T-cell (primary cell): ENCODE measurements at regions not wholly inside any gene's neighbourhood (a gene's known extent, or its start where the extent isn't known, plus 50 kb on each side); places are given as distances from the start of the nearest gene placed in this dataset.

ENCODE experiments used
- ATAC-seq, 4 experiments: fragments of 200-7000 bp in 3 of 4; fragments of 150-1000 bp in 1 of 4; cut with Tn5 transposase; replicated peaks in 1 of 4; 1 replicate in 3 of 4; 2 replicates in 1 of 4; pipeline ENCODE4 v1.10.0; 2021; ENCODE audit warnings: moderate library complexity in 3 of 4, mild to moderate bottlenecking in 2 of 4, moderate number of reproducible peaks in 1 of 4
- CTCF ChIA-PET, 2 donors: fragments of 300-600 bp; sonication (Branson Sonifier 250); formaldehyde crosslinking; loops; one replicate each; lab custom pipeline; 2022; ENCODE audit warnings: antibody characterized with exemption in 2 of 2; lab: Charles Lee
- POLR2A ChIA-PET, 2 donors: fragments of 300-600 bp; sonication (Branson Sonifier 250); formaldehyde crosslinking; loops; one replicate each; lab custom pipeline; 2022; ENCODE audit warnings: antibody characterized with exemption in 2 of 2; lab: Charles Lee
- DNase-seq, 35 experiments: peaks; one replicate each; pipeline versions ENCODE4 v3.0.0 to v3.0.0-alpha.2; 2013 to 2023
- H3K27ac ChIP-seq: one replicate; pipeline ENCODE4 v1.5.1; 2013; ENCODE audit warnings: low read length
- H3K27me3 ChIP-seq, 2 experiments: replicated peaks in 1 of 2; 1 replicate in 1 of 2; 2 replicates in 1 of 2; pipeline versions ENCODE4 v1.6.1 to v1.7.0; 2013; ENCODE audit warnings: low read length in 1 of 2, mixed read lengths in 1 of 2; ENCODE audit not compliant: control insufficient read depth in 2 of 2, insufficient read depth in 2 of 2; ENCODE audit errors: extremely low read depth in 1 of 2
- H3K36me3 ChIP-seq, 2 donors: 1 replicate in 1 of 2; 2 replicates in 1 of 2; pipeline versions ENCODE4 v1.6.1 to v1.7.0; 2013; ENCODE audit warnings: low read length in 1 of 2; ENCODE audit not compliant: control insufficient read depth in 2 of 2, insufficient read depth in 1 of 2; ENCODE audit errors: extremely low read depth in 1 of 2
- H3K4me1 ChIP-seq, 2 experiments: 1 replicate in 1 of 2; 2 replicates in 1 of 2; pipeline versions ENCODE4 v1.6.1 to v1.7.0; 2013; ENCODE audit warnings: low read length in 2 of 2, mixed read lengths in 1 of 2; ENCODE audit not compliant: insufficient read depth in 2 of 2, control insufficient read depth in 1 of 2; ENCODE audit errors: extremely low read depth in 1 of 2
- H3K4me3 ChIP-seq, 2 donors: 1 replicate in 1 of 2; 2 replicates in 1 of 2; pipeline versions ENCODE4 v1.5.1 to v1.7.0; 2013; ENCODE audit warnings: mild to moderate bottlenecking in 2 of 2, low read length in 1 of 2, moderate library complexity in 1 of 2; ENCODE audit not compliant: control insufficient read depth in 1 of 2; ENCODE audit errors: extremely low read depth in 1 of 2
- H3K9me3 ChIP-seq: 2 replicates; pipeline ENCODE4 v1.7.0; 2013
- H3K27ac Mint-ChIP-seq, 2 donors: one replicate each; pipeline ENCODE4 v1.8.0; 2020 to 2021; ENCODE audit warnings: mild to moderate bottlenecking in 2 of 2, mixed read lengths in 2 of 2
- H3K27me3 Mint-ChIP-seq, 2 donors: one replicate each; pipeline ENCODE4 v1.8.0; 2021 to 2022; ENCODE audit warnings: mixed read lengths in 2 of 2
- H3K36me3 Mint-ChIP-seq: one replicate; pipeline ENCODE4 v1.8.0; 2021; ENCODE audit warnings: mixed read lengths
- H3K4me1 Mint-ChIP-seq, 3 donors: one replicate each; pipeline ENCODE4 v1.8.0; 2020 to 2022; ENCODE audit warnings: mixed read lengths in 3 of 3, mild to moderate bottlenecking in 1 of 3
- H3K4me3 Mint-ChIP-seq, 3 donors: one replicate each; pipeline ENCODE4 v1.8.0; 2020 to 2022; ENCODE audit warnings: mild to moderate bottlenecking in 3 of 3, mixed read lengths in 3 of 3, moderate library complexity in 3 of 3
- H3K9me3 Mint-ChIP-seq, 3 donors: one replicate each; pipeline ENCODE4 v1.8.0; 2020 to 2022; ENCODE audit warnings: mixed read lengths in 3 of 3
- WGBS: methylation state at CpG from one replicate; pipeline ENCODE4 v1.1.5; 2013; ENCODE audit warnings: missing lambda C conversion rate; ENCODE audit not compliant: insufficient coverage; 5-methylcytosine and 5-hydroxymethylcytosine counted together

GRCh38 chr16:49018259-49018931, 263.2 kb downstream of the CBLN1 start:
- 84% methylated on average over 2 of the region's 3 CpGs for WGBS
- peaks cover 0 to 3% of the 10 kb centered on the region in 2 experiments for H3K27me3 ChIP-seq
- H3K4me3 ChIP-seq = no peak overlapping the region
- DNase-seq (no peak), ATAC-seq (no peak)
- H3K4me1 ChIP-seq = no peaks in the 10 kb centered on the region
- no peaks in the 10 kb centered on the region for H3K36me3 ChIP-seq
- Mint-ChIP-seq H3K27me3 (peaks cover 1 to 23% of the 10 kb centered on the region in 2 donors), H3K9me3 (peaks cover 0 to 12% (median 0%) of the 10 kb centered on the region in 3 donors), H3K36me3 (no peaks in the 10 kb centered on the region), H3K27ac (no peak overlapping the region), H3K4me3 (no peak overlapping the region), H3K4me1 (no peaks in the 10 kb centered on the region)
- no peaks in the 10 kb centered on the region for H3K9me3 ChIP-seq
- POLR2A ChIA-PET = no interaction called here
- CTCF ChIA-PET = no interaction called here
- no peak overlapping the region for H3K27ac ChIP-seq

- Mint-ChIP-seq H3K4me3 (no peak overlapping the region), H3K27me3 (peaks cover 1 to 23% of the 10 kb centered on the region in 2 donors), H3K27ac (no peak overlapping the region), H3K36me3 (no peaks in the 10 kb centered on the region), H3K9me3 (peaks cover 0 to 9% (median 0%) of the 10 kb centered on the region in 3 donors), H3K4me1 (no peaks in the 10 kb centered on the region)
- Histone ChIP-seq H3K27ac (no peak overlapping the region), H3K4me1 (no peaks in the 10 kb centered on the region), H3K9me3 (no peaks in the 10 kb centered on the region), H3K4me3 (no peak overlapping the region), H3K36me3 (no peaks in the 10 kb centered on the region), H3K27me3 (no peaks in the 10 kb centered on the region)
- ChIA-PET POLR2A (no interaction called here), CTCF (no interaction called here)
- no peak for DNase-seq
- ATAC-seq = no peak
- 40% methylated on average over 1 of the region's 2 CpGs for WGBS
Measured at GRCh38 chr16:49017501-49017900, 264.1 kb downstream of the CBLN1 start.

GRCh38 chr16:49016461-49016860, 265.2 kb downstream of the CBLN1 start:
- Histone ChIP-seq H3K27ac (no peak overlapping the region), H3K4me3 (no peak overlapping the region), H3K9me3 (no peaks in the 10 kb centered on the region), H3K36me3 (no peaks in the 10 kb centered on the region), H3K4me1 (no peaks in the 10 kb centered on the region), H3K27me3 (no peaks in the 10 kb centered on the region)
- Mint-ChIP-seq H3K27me3 (peaks cover 1 to 23% of the 10 kb centered on the region in 2 donors), H3K9me3 (peaks cover 0 to 9% (median 0%) of the 10 kb centered on the region in 3 donors), H3K4me1 (no peaks in the 10 kb centered on the region), H3K36me3 (no peaks in the 10 kb centered on the region), H3K27ac (no peak overlapping the region), H3K4me3 (no peak overlapping the region)
- ATAC-seq (no peak), DNase-seq (no peak)
- WGBS = 75% methylated on average over 6 of the region's 8 CpGs
- POLR2A ChIA-PET = no interaction called here
- CTCF ChIA-PET = no interaction called here

- Mint-ChIP-seq H3K4me1 (no peaks in the 10 kb centered on the region), H3K9me3 (peaks cover 0 to 9% (median 0%) of the 10 kb centered on the region in 3 donors), H3K4me3 (no peak overlapping the region), H3K36me3 (no peaks in the 10 kb centered on the region), H3K27ac (no peak overlapping the region), H3K27me3 (peaks cover 1 to 17% of the 10 kb centered on the region in 2 donors)
- ChIA-PET CTCF (interaction anchor here in 1 of 2 donors (0.7 kb wide), 1 partner anchor 51 kb away, joined by 5 read pairs; no protein-coding TSS in a partner anchor), POLR2A (no interaction called here)
- Histone ChIP-seq H3K4me3 (no peak overlapping the region), H3K27me3 (no peaks in the 10 kb centered on the region), H3K27ac (no peak overlapping the region), H3K9me3 (no peaks in the 10 kb centered on the region), H3K36me3 (no peaks in the 10 kb centered on the region), H3K4me1 (no peaks in the 10 kb centered on the region)
- ATAC-seq = no peak
- WGBS = 15% methylated on average over 4 of the region's 6 CpGs
- DNase-seq = no peak
Measured at GRCh38 chr16:49015225-49015592, 266.4 kb downstream of the CBLN1 start.

GRCh38 chr16:49014277-49015224, 267.1 kb downstream of the CBLN1 start:
- peaks cover 0 to 9% (median 0%) of the 10 kb centered on the region in 3 donors for H3K9me3 Mint-ChIP-seq
- Histone ChIP-seq H3K36me3 (no peaks in the 10 kb centered on the region), H3K4me3 (no peak overlapping the region), H3K9me3 (no peaks in the 10 kb centered on the region), H3K4me1 (no peaks in the 10 kb centered on the region), H3K27ac (no peak overlapping the region), H3K27me3 (no peaks in the 10 kb centered on the region)
- no peak overlapping the region for H3K4me3 Mint-ChIP-seq
- peaks cover 1 to 12% of the 10 kb centered on the region in 2 donors for H3K27me3 Mint-ChIP-seq
- no peaks in the 10 kb centered on the region for H3K4me1 Mint-ChIP-seq
- DNase-seq (no peak), ATAC-seq (no peak)
- WGBS = 65% methylated on average over 12 of the region's 15 CpGs
- ChIA-PET POLR2A (no interaction called here), CTCF (no interaction called here)
- no peaks in the 10 kb centered on the region for H3K36me3 Mint-ChIP-seq
- H3K27ac Mint-ChIP-seq = no peak overlapping the region

- ChIA-PET POLR2A (no interaction called here), CTCF (no interaction called here)
- ATAC-seq (no peak), DNase-seq (no peak)
- Histone ChIP-seq H3K4me3 (no peak overlapping the region), H3K4me1 (no peaks in the 10 kb centered on the region), H3K36me3 (no peaks in the 10 kb centered on the region), H3K27me3 (no peaks in the 10 kb centered on the region), H3K9me3 (no peaks in the 10 kb centered on the region), H3K27ac (no peak overlapping the region)
- 70% methylated on average over 2 of the region's 5 CpGs for WGBS
- H3K4me3 Mint-ChIP-seq = no peak overlapping the region
- no peak overlapping the region for H3K27ac Mint-ChIP-seq
- no peaks in the 10 kb centered on the region for H3K36me3 Mint-ChIP-seq
- H3K4me1 Mint-ChIP-seq = no peaks in the 10 kb centered on the region
- H3K9me3 Mint-ChIP-seq = peaks cover 0 to 13% (median 0%) of the 10 kb centered on the region in 3 donors
- peaks cover 0 to 8% of the 10 kb centered on the region in 2 donors for H3K27me3 Mint-ChIP-seq
Measured at GRCh38 chr16:49013727-49014080, 267.9 kb downstream of the CBLN1 start.
